Astrocyte (in vitro differentiated cells and primary cell): ENCODE measurements at regions not wholly inside any gene's neighbourhood (a gene's known extent, or its start where the extent isn't known, plus 50 kb on each side); places are given as distances from the start of the nearest gene placed in this dataset.

Experiments used
- DNase-seq: peaks from one replicate; pipeline ENCODE4 v3.0.0-alpha.2; 2010; ENCODE audit warnings: low read depth
- FAIRE-seq: peaks from 2 replicates; lab custom pipeline; 2011; peaks lifted over from hg19 to GRCh38; lab: Jason Lieb, UNC
- H2AFZ ChIP-seq: 2 replicates; pipeline ENCODE4 v1.6.0; 2012; ENCODE audit warnings: low read depth, low read length, inconsistent platforms
- H3K27ac ChIP-seq: 2 replicates; pipeline ENCODE4 v1.5.1; 2011; ENCODE audit warnings: low read depth, low read length, inconsistent platforms
- H3K27me3 ChIP-seq: 2 replicates; pipeline ENCODE4 v1.6.0; 2011; ENCODE audit warnings: low read length, inconsistent platforms; ENCODE audit not compliant: insufficient read depth
- H3K36me3 ChIP-seq: 2 replicates; pipeline ENCODE4 v1.5.1; 2011; ENCODE audit warnings: low read length, inconsistent platforms; ENCODE audit not compliant: insufficient read depth
- H3K4me1 ChIP-seq: 2 replicates; pipeline ENCODE4 v1.5.1; 2011; ENCODE audit warnings: low read length, inconsistent platforms; ENCODE audit not compliant: insufficient read depth
- H3K4me2 ChIP-seq: 2 replicates; pipeline ENCODE4 v1.6.0; 2012; ENCODE audit warnings: low read length, inconsistent platforms
- H3K4me3 ChIP-seq: 2 replicates; pipeline ENCODE4 v1.5.1; 2011; ENCODE audit warnings: low read depth, mild to moderate bottlenecking, low read length, inconsistent platforms; ENCODE audit not compliant: insufficient read depth
- H3K79me2 ChIP-seq: 2 replicates; pipeline ENCODE4 v1.6.0; 2012; ENCODE audit warnings: mild to moderate bottlenecking, low read length, inconsistent platforms; ENCODE audit not compliant: insufficient read depth
- H3K9ac ChIP-seq: 2 replicates; pipeline ENCODE4 v1.6.0; 2012; ENCODE audit warnings: mild to moderate bottlenecking, low read length, inconsistent platforms
- H3K9me3 ChIP-seq: 2 replicates; pipeline ENCODE4 v1.5.1; 2012; ENCODE audit warnings: low read depth, mild to moderate bottlenecking, low read length, inconsistent platforms; ENCODE audit not compliant: insufficient read depth
- H4K20me1 ChIP-seq: 2 replicates; pipeline ENCODE4 v1.6.0; 2012; ENCODE audit warnings: low read length, inconsistent platforms; ENCODE audit not compliant: insufficient read depth
- H3K27ac Mint-ChIP-seq: one replicate; pipeline ENCODE4 v1.8.0; 2021; ENCODE audit warnings: mild to moderate bottlenecking, mixed read lengths; ENCODE audit not compliant: unreplicated experiment
- H3K27me3 Mint-ChIP-seq: one replicate; pipeline ENCODE4 v1.8.0; 2021; ENCODE audit warnings: low read depth, mixed read lengths; ENCODE audit not compliant: unreplicated experiment
- H3K36me3 Mint-ChIP-seq: one replicate; pipeline ENCODE4 v1.8.0; 2021; ENCODE audit warnings: low read depth, mixed read lengths; ENCODE audit not compliant: unreplicated experiment
- H3K4me1 Mint-ChIP-seq: one replicate; pipeline ENCODE4 v1.8.0; 2021; ENCODE audit warnings: low read depth, mixed read lengths; ENCODE audit not compliant: unreplicated experiment
- H3K4me3 Mint-ChIP-seq: one replicate; pipeline ENCODE4 v1.8.0; 2021; ENCODE audit warnings: mild to moderate bottlenecking, moderate library complexity, mixed read lengths; ENCODE audit not compliant: unreplicated experiment
- H3K9me3 Mint-ChIP-seq: one replicate; pipeline ENCODE4 v1.8.0; 2021; ENCODE audit warnings: mild to moderate bottlenecking, mixed read lengths; ENCODE audit not compliant: unreplicated experiment
- EZH2 ChIP-seq: IDR thresholded peaks from 2 replicates; pipeline ENCODE4 v1.6.1; 2012; ENCODE audit warnings: mild to moderate bottlenecking, low read length, inconsistent platforms; ENCODE audit not compliant: insufficient read depth
- TF ChIP-seq, protein P1 (sequence below): IDR thresholded peaks from 2 replicates; pipeline ENCODE4 v1.5.1; 2011; ENCODE audit warnings: low read depth, mild to moderate bottlenecking, inconsistent platforms, low read length, moderate library complexity; ENCODE audit not compliant: insufficient read depth

DNA sequence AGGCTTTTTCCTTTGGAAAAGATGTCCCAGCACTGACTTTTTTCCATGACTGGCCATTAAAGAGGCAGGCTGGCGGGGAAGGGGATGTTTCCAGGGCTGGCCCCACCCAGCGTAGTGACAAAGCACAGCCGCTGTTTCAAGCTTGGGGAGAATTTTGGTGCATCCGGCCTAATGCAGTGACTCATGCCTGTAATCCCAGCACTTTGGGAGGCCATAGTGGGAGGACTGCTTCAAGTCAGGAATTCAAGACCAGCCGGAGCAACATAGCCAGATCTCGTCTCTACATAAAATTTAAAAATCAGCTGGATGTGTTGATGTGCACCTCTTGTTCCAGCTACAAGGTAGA is 78.0 kb upstream of the SH3BP4 start:
- H2AFZ ChIP-seq: no peak overlapping the region
- Mint-ChIP-seq H3K4me3 (no peak overlapping the region), H3K9me3 (peaks cover 17% of the 10 kb centered on the region), H3K36me3 (no peaks in the 10 kb centered on the region), H3K27ac (no peak overlapping the region), H3K27me3 (peaks cover 5% of the 10 kb centered on the region), H3K4me1 (peaks cover 6% of the 10 kb centered on the region)
- no peak overlapping the region for H3K9ac ChIP-seq
- DNase-seq (peak; percentile 36), FAIRE-seq (no peak)
- no peak overlapping the region for H3K27ac ChIP-seq
- H3K79me2 ChIP-seq: no peaks in the 10 kb centered on the region
- no peaks in the 10 kb centered on the region for H3K36me3 ChIP-seq
- no peaks in the 10 kb centered on the region for H3K27me3 ChIP-seq
- TF ChIP-seq, protein P1, sequence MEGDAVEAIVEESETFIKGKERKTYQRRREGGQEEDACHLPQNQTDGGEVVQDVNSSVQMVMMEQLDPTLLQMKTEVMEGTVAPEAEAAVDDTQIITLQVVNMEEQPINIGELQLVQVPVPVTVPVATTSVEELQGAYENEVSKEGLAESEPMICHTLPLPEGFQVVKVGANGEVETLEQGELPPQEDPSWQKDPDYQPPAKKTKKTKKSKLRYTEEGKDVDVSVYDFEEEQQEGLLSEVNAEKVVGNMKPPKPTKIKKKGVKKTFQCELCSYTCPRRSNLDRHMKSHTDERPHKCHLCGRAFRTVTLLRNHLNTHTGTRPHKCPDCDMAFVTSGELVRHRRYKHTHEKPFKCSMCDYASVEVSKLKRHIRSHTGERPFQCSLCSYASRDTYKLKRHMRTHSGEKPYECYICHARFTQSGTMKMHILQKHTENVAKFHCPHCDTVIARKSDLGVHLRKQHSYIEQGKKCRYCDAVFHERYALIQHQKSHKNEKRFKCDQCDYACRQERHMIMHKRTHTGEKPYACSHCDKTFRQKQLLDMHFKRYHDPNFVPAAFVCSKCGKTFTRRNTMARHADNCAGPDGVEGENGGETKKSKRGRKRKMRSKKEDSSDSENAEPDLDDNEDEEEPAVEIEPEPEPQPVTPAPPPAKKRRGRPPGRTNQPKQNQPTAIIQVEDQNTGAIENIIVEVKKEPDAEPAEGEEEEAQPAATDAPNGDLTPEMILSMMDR: no peak
- no peak for TF ChIP-seq EZH2
- H3K4me1 ChIP-seq: no peaks in the 10 kb centered on the region
- H3K4me2 ChIP-seq: no peak overlapping the region
- H3K9me3 ChIP-seq: no peaks in the 10 kb centered on the region
- H4K20me1 ChIP-seq: no peaks in the 10 kb centered on the region
- no peak overlapping the region for H3K4me3 ChIP-seq

DNA sequence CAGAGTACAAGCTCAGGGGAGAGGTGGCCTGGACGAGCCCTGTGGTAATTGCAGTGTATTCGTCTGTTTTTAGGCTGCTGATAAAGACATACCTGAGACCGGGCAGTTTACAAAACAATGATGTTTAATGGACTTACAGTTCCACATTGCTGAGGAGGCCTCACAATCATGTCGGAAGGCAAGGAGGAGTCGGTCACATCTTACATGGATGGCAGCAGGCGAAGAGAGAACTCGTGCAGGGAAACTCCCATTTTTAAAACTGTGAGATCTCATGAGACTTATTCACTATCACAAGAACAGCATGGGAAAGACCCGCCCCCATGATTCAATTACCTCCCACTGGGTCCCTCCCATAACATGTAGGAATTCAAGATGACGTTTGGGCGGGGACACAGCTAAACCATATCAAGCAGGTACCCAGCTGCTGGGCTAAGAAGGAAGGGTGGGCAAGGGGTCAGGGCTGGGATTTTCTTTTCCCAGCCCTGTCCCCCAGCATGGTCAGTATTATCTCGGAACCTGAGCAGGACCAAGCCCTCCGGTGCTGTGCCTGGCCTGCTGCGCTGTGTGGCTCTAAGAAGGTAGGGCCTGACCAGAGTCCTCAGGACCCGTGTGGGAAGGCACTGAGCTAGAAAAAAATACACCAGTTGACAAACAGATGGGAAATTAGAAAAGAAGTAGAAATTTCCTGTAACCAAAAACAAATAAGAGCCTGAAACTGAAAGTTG is 78.6 kb upstream of the SH3BP4 start:
- H3K27ac Mint-ChIP-seq: no peak overlapping the region
- H3K27ac ChIP-seq: no peak overlapping the region
- no peaks in the 10 kb centered on the region for H3K4me1 ChIP-seq
- peaks cover 6% of the 10 kb centered on the region for H3K4me1 Mint-ChIP-seq
- TF ChIP-seq EZH2: no peak
- TF ChIP-seq, protein P1: no peak
- no peak overlapping the region for H3K4me3 ChIP-seq
- FAIRE-seq (no peak), DNase-seq (no peak)
- H2AFZ ChIP-seq: no peak overlapping the region
- no peak overlapping the region for H3K4me3 Mint-ChIP-seq
- H3K9me3 Mint-ChIP-seq: peaks cover 17% of the 10 kb centered on the region
- H3K4me2 ChIP-seq: no peak overlapping the region
- no peaks in the 10 kb centered on the region for H4K20me1 ChIP-seq
- no peaks in the 10 kb centered on the region for H3K9me3 ChIP-seq
- no peaks in the 10 kb centered on the region for H3K79me2 ChIP-seq
- no peaks in the 10 kb centered on the region for H3K36me3 Mint-ChIP-seq
- H3K9ac ChIP-seq: no peak overlapping the region
- no peaks in the 10 kb centered on the region for H3K36me3 ChIP-seq
- no peaks in the 10 kb centered on the region for H3K27me3 ChIP-seq
- H3K27me3 Mint-ChIP-seq: peaks cover 5% of the 10 kb centered on the region

DNA sequence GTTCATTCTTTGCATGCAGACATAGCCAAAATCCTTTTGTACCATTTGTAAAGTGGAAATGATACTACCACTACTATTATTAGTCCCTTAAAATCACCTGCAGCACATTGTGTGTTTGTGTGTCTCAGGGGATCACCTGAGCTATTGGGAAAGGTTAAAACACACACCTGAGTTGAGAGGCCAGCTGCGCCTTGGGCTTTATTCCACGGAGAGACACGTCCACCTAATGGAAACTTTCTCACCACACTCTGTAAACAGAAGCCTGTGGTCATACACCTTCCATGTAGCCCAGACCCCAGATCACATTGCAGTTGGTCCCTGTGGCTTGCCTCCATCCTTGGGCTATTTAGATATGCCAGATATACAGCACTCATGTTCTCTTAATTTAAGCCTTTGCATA is 81.8 kb upstream of the SH3BP4 start:
- H3K79me2 ChIP-seq: no peaks in the 10 kb centered on the region
- no peak overlapping the region for H3K27ac ChIP-seq
- no peaks in the 10 kb centered on the region for H3K4me1 ChIP-seq
- no peak overlapping the region for H3K4me3 Mint-ChIP-seq
- no peaks in the 10 kb centered on the region for H3K36me3 ChIP-seq
- no peak overlapping the region for H2AFZ ChIP-seq
- H3K9me3 ChIP-seq: peaks cover 2% of the 10 kb centered on the region
- DNase-seq (no peak), FAIRE-seq (no peak)
- H4K20me1 ChIP-seq: no peaks in the 10 kb centered on the region
- no peak overlapping the region for H3K4me3 ChIP-seq
- no peak for TF ChIP-seq EZH2
- TF ChIP-seq, protein P1: no peak
- no peak overlapping the region for H3K4me2 ChIP-seq
- peaks cover 5% of the 10 kb centered on the region for H3K27me3 Mint-ChIP-seq
- peaks cover 21% of the 10 kb centered on the region for H3K9me3 Mint-ChIP-seq
- no peak overlapping the region for H3K9ac ChIP-seq
- H3K27me3 ChIP-seq: no peaks in the 10 kb centered on the region
- peaks cover 6% of the 10 kb centered on the region for H3K4me1 Mint-ChIP-seq
- H3K36me3 Mint-ChIP-seq: no peaks in the 10 kb centered on the region
- H3K27ac Mint-ChIP-seq: no peak overlapping the region
